Right forelimb (tissue), 1 donor: ENCODE measurements at regions not wholly inside any gene's neighbourhood (a gene's known extent, or its start where the extent isn't known, plus 50 kb on each side); places are given as distances from the start of the nearest gene placed in this dataset.

Experiments used
- DNase-seq: peaks from one replicate; pipeline ENCODE4 v3.0.0-alpha.2; 2018

DNA sequence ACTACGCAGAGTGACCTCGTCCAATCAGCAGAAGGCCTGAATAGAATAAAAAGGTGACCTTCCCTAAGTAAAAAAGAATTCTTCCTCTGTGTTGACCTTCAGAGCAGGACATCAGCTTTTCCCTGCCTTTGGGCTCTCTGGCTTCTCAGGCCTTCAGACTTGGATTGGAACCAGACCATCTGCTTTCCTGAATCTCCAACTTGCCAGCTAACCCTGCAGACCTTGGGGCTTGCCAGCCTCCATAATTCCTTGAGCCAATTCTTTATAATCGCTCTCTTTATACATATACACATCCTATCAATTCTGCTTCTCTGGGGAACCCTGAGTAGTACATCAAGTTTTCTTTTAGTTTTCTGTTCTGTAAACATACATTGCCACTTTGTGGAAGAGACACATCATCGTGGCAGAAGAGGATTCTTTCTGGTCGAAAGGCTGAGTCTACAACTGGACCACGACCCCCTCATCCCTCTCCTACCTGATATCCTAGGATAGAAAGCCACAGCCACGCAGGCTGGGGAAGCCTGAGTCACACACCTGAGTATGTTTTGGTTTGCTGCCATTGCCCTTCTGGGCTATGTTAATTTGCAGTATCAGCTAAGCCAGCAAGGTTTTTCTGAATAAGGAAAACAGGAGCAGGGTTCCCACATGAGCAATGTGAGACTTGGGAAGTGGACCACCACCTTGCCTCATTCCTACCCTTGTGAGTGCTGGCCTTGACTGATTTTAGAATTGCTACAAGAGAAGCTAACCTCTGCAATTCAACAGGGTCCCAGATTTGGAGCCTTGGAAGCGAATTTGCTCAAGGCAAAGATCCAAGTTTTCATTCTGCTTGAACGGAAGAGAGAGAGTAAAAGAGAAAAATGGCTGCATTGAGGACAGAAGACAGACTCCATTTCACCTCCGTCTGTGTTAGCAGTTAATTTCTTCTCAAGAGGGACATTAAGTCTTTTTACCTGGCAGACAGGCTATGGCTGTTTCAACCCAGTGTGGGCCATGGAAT, 445.2 kb upstream of the FZD8 start:
- DNase-seq = no peak

DNA sequence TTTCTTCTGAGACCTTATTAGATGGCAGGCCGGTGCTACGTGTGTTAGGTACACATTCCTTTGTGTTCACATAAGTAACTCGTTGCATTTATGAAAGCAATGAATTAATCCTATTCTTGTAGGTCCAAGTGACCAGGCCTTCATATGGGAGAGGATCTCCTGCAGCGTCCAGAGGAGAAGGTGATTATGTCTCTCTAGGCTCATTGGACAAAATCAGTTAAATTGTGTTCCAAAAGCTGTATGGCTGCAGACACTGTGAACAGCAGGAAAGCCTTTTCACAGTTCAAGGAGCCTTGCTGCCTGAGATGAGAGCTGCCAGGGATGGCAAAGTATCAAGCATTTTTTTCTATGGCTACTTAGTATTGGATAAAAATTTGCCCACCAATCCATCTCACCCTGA, 433.1 kb upstream of the FZD8 start:
- DNase-seq = no peak

DNA sequence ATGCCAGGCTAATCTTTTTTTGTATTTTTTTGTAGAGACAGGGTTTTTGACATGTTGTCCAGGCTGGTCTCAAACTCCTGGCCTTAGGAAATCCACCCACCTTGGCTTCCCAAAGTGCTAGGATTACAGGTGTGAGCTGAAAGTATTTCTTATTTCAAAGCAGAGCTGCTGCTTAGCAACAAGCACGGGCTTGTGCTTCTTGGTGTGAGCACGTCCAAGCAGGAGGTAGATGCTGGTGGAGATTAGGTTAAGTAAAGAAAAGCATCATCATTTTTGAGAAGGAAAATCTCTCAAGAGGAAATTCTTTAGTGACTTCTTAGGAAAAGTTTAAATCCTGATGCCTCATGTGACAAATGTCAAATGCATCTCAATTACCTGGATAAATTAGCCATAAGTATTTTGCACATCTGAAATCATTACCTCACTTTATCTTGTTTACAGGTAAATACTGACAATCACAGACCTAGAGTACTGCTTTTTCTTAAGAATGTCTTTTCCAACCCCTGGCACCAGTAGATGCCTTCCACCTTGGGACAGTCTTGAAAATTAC, 431.8 kb upstream of the FZD8 start:
- DNase-seq = no peak

DNA sequence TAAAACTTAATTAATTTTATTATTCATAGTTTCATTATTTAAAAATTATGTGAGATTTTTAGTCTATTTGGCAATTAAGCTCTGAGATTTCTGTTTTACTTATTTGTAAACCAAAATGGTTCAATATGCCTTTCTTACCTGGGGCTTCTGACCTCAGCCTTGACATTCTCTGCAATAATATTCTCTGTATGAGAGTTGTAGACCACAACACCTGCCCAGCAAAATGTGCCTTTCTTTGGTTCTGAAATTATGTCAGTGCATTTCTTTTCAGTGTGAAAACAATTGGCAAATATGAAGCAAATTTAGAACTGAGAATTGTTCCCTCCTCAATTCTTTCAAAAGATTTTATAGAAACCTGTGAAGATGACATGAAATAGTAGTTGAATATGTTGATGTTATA, 426.4 kb upstream of the FZD8 start:
- DNase-seq = no peak

DNA sequence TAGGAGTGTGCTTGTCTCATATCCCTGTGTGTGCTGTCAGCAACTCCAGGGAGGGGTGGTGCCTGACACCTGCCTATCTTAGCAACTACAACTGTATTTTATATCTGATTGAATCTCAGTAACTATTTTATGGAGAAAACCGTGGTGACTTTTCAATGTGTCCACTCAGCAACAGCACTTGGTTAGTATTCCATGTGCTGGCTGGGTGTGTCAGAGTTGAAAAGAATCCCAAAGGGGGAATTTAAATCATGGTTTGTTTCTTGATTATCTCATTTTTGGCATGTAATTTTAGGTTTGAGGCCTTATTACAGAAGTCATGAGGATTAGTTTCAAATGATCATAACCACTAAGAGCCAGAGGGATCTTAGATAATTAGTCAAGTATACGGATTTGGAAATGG, 425.7 kb upstream of the FZD8 start:
- no peak for DNase-seq

DNA sequence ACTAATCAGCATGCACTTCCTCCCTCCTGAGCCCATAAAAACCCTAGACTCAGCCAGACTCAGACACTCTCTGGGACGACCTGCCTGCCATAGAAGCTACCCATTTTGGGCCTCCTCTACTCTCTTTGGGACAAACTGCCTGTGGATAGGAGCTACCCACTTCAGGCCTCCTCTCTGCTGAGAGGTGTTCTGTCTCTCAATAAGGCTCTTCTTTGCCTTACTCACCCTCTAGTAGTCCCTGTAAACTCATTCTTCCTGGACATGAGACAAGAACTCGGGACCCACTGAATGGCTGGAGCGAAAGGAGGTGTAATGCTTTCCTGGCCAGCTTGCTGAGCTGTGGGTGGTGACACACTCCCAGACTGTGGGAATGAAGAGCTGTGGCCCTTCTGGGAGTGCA, 424.8 kb upstream of the FZD8 start:
- DNase-seq = no peak

DNA sequence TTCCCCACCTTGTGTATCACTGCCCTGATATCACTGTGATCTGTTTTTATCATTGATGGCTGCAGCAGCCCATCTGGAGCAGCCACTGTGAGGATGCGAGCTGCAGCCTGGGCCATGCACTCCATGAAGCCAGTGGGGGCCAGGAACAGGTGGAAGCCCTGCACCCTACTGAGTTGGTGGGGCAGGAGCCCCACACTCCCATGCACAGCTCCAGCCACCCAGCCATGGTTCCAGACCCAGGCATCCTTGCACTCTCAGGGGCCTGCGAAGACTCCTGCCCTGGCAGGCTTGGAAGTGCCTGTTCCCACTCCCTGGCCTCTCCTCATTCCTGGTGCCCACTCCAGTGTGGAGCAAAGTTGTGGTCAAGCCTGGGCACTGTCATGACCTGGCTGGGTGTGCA, 424.0 kb upstream of the FZD8 start:
- no peak for DNase-seq

DNA sequence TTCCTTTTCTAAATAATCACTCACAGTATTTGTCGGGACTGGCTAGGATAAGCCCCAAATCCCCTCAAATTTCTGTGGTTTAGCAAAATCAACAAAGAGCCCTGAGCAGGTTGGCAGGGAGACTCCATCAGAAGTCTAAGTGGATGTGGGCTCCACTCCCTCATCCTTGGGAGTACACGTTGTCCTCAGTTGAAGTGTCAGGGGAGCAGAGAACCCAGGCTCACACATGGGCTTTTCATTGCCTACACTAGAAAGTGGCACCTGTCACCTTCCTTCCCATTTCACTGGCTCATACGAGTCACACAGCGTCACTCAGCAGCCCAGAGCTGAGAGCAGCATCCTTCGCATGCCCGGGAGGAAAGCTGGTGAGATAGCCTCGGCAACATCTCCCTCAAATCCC, 421.3 kb upstream of the FZD8 start:
- no peak for DNase-seq

DNA sequence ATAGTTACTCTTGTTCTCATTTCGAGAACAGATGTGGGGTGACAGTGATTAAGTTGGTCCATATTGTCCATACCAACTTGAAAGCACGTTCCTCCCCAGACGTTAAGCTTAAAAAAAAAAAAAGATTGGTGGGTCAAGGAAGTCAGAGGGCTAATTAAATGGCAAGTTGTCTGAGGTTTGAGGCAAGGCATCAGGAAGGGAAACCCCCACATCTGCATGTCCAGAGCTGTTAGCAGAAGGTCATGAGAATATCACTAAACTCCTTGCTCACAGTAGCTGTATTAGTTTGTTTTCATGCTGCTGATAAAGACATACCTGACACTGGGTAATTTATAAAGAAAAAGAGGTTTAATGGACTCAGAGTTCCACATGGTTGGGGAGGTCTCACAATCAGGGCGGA, 415.6 kb upstream of the FZD8 start:
- no peak for DNase-seq

DNA sequence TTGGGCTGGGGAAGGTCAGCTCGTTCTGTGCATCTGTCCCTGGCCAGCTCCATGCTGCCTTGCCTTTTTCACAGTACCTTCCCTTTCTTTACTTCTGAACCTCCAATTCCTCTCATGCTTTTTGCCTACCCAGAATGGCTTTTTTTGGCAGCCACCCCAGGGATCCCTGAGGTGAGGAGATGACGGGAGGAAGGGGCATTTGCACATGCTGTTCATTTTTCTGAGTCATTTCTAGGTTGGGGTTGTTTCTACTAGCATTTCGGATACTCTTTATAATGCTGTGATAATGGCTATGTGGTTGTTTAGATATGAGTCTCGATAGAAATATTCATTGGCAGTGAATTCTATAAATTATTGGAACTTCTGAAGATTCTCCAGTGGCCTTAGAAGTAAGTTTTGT, 415.1 kb upstream of the FZD8 start:
- DNase-seq = no peak

DNA sequence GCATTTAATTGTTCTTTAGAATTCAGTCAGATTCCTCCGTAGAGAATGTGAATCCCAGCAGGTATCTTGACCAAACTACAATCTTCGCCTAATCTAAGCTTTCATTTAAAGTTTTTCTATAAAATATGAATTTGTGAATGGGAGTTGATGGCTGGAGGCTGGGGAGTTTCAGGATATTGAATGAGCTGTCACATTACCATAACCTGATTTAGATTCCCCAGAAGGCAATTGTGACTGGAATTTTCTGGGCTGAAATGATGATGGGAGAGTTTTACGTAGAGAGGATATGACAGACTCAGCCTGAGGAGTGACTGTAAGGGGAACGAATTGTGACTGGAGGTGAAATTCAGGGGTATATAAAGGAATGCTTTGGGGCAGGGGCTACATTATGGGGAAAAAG, 411.7 kb upstream of the FZD8 start:
- DNase-seq = no peak

DNA sequence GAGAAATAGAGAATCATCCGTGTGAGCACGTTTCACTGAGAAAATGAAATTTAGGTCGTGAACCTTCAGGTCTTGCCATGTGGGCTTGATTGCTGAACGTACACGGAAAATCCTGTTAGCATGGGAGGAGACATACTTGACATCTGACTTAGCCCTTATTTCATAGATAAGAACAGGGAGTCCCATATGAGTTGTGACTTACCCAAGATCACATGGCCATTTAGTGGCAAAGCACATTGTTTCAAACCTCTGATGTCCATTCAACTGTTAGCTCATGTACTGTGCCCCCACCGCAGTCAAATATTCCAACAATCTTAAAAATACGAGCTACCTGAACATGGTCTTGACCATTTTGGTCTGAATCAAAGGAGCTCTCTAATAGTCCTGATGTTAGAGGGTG, 411.2 kb upstream of the FZD8 start:
- DNase-seq = no peak

DNA sequence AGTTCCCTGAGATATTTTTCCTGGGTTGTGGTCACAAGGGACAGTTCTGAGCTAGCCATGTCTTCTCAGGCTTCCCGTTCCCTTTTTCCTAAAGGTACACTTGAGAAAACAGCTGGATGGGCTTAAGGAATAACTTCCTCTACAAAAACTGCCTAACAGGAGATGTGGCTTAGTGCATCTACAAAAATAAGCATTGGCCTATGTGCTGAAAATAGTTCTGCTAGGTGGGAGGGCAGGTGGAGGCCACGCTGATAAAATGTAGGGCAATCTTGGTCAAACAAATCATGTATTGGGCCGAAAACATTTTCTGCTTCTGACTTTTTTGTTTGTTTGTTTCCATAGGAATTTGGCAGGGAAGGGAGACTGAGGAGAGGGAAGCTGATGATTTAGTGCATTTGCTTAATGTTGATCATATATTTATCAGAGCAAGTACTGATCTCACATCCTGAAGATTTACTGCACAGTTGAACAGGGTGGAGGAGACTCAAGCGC, 409.4 kb upstream of the FZD8 start:
- peak; percentile 50 for DNase-seq

DNA sequence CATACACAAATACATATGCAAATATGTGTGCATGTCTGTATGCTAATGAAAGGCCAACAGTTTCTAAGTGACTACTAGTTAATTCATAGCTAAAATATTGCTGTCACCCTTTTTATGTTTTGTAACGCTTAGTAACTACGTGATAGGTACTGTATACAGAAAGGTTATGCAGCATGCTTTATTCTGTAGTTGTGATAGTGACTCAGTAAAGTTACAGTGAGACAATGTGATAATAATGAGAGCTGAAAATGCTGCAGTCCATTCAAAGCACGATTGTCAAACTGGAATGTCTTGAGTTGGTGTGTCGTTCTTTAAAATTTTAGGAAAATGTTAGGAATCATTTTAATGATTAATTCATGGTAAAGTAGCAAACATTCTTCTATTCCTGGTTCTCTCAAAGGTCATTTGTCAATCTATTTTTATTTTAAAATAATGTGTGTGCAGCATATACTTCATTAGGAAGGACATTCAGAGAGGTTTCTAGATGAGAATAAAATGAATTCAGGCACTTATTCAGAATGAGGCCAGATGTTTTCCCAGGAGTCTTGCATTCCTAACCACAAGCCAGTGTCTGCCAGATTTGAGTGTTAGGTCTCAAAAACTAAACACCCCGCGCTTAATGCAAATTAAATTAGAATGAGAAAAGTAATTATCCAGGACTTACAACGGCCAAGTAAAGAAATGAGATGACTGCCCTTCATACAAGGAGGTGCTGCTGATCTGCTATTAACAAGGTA, 408.8 kb upstream of the FZD8 start:
- no peak for DNase-seq

DNA sequence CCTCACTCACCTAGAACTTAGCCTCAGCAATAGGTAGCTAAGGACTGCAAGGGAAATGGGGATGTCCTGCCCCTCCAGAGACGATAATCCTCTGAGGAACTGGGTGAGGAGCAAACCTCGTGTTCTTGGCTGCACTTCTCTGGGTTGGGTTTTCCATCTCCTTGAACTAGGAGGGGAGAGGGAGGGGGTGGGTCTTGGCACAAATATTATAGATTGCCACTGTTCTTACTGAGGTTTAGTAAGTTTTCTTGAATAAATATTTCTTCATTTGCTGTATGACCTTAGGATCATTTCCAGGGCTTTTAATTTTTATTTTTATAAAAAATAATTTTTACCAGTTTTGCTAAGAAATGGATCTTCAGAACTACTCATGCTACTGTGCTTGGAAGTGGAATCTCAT, 406.7 kb upstream of the FZD8 start:
- DNase-seq = no peak

DNA sequence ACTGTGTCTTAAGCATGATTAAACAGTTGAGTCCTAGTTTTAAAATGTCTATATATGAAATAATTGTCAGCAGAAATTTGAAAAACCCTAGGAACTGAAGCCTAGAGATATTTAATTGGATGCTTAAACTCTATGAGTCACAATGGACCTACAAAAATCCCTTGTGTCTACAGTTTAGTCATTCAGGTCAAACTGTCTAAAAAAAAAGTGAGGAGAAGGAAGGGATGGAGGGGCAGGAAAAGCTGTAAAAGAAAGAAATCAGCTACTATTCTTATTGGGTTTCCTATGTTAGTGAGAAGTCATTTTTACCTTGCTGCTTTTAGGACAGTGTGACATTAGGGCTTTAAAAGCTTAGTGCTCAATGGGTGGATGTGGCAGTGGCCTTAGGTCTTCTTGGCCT, 406.1 kb upstream of the FZD8 start:
- DNase-seq = no peak

DNA sequence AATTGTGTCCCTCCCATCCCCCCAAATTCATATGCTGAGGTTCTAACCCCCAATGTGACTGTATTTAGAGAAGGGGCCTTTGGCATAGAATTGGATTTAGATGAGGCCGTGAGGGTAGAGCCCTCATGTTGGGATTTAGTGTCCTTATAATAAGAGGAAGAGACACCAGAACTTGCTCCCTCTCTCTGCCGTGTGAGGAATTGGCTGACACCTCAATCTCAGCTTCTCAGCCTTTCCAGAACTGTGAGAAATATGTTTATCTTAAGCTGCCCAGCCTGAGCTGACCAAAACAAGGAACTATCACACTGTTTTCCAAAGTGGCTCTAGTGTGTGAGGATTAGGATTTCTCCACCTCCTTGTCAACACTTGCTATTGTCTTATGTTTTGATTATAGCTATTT, 400.0 kb upstream of the FZD8 start:
- DNase-seq = no peak

DNA sequence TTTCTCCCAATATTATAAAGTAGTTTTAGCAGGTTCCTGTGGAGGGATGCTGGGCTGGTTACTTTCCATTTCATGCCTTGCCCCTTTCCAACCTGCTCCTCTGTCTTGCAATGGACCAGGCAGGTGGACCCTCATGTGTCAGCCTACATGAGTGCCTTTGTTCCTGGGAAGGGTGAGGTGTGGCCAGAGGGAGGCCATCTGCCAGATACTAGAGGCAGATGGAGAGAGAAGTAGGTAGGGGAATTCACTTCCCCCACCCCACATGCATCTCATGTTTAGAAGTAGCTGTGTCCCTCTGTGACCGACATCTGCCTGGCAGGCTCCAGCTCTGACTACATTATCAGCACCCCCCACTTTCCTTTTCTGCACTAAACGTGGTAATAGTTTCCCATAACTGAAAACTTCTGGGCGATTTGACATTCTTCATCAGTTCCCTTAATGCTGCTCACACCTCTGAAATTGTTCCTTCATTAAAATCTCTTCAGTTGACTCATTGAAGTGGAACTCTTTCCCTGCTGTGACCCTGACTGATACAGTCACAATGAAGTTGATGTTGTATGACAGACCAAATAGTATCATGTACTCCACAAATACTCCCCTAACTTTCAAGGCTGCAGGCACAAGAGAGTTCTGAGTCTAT, 396.3 kb upstream of the FZD8 start:
- DNase-seq = no peak

DNA sequence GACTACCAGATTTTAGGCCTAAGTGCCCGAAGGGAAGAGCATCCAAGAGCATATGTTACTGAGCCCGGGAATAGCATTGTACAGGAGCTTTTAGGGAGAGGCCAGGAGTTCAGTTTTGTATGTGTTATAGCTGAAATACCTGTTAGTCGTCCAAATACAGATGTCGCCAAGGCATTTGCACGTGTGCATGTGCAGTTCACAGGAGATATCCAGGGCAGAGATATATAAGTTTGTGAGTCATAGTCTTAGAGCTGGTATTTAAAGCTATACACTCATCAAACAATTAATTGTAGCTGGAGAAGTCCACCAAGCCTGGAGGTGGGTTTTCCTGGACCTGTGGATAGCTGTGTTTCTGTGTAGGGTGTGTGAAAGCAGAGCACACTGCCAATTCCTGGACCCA, 394.0 kb upstream of the FZD8 start:
- no peak for DNase-seq

DNA sequence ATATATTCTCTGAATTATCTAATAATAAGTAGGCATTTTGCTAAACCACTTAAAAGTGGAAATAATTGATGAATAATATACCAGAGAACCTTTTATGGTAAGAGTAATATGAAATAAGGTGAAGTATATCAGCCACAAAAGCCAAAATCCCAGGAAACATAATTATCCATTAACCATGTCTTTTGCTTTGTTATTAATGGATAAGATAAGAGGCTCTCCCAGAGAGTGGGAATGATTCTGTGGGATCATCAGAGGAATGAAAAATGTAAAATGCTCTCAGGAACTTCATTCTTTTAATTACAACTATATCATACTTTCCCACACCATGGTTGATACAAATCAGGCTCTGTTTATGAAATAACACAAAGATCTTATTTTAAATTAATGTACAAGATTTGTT, 391.7 kb upstream of the FZD8 start:
- no peak for DNase-seq

DNA sequence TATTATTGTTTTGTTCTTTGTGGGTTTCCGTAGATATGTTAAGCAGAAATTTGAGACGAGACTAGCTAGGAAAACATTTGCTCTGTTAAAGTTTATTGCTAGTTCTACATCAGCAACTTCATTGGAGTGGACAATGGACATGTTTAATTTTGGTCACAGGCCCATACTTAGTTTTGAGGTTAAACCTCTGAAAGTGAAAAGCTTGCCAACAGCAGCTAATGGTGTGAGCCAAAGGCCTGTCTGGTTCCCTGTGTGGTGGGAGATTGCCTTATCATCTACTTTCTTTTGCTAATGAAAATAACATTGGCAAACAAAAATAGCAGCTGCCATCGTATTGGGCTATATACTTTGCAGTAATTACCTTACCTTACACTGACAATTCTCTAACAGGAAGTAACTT, 388.4 kb upstream of the FZD8 start:
- no peak for DNase-seq

DNA sequence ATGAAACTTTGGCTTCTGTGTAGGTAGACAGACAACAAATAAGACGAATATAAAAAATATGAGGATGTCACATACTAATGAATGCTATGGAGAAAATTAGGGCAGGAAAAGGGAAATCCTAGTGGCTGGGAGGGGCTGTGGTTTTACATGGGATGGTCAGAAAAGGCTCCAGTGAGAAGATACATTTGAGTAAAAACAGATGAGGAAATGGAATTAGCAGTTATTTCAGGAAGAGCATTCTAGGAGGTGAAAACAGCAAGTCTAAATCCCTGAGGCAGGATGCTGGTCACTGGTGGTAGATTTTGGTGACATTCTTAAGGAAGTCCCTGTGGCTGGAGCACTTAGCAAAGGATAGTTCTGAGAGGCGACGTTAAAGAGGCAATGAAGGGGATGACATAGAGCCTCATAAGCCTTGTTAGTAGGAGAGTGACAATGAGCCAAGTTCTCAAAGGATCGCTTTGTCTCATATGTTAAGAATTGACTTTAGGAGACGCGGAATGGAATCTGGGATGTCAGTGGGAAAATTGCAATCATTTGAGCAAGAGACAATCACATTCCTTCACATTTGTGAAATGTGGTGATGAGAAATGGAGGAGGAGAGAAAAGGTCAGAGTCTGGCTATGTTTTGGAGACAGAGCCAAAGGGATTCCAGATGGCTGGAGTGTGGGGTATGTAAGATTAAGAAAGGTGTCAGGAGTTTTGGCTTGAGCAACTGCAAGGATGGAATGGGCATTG, 384.7 kb upstream of the FZD8 start:
- no peak for DNase-seq

DNA sequence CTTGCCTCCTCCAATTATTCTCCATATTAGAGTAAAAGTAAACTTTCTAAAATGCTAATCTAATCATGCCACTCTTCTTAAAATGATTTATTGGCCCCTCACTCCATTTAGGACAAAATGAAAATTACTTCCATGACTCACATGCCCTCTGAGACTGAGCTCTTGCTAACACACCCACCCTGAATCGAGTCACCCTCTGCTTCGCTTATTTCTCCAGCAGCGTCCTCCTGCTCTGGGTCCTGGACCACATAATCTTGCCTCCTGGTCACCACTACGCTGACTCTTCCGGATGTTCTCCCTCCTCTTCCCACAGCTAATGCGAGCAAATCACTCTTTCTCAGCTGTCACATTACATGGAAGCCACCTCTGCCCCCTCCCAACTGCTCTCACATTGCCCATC, 384.0 kb upstream of the FZD8 start:
- DNase-seq = no peak
